Stimulated activated CD8-positive, alpha-beta memory T cell treated with anti-CD3 and anti-CD28 coated beads, Interleukin-4, amount 100 ng/mL, for 24 hours (primary cell): ENCODE measurements at regions not wholly inside any gene's neighbourhood (a gene's known extent, or its start where the extent isn't known, plus 50 kb on each side); places are given as distances from the start of the nearest gene placed in this dataset.

ENCODE experiments used
- DNase-seq: peaks from one replicate; pipeline ENCODE4 v3.0.0-alpha.2; 2020; ENCODE audit warnings: low read depth

DNA sequence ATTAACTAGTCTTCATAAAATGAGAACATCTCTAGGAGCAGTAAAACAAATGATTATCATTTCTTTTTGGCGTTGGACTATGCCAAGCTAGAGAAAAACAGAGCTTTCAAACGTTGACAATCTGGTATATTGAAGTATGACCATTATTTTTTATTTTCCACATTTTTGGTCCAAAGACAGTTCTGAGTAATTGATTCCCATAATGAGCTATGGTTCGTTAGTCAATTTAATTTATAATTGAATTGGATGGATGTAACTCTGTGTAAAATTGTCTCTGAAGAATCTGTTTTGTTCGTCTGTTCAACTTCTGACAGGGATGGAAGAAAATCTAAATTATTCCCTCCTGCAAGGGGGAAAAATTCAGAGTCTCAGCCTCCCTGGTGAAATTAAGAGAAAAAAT, 234.5 kb downstream of the LMO4 start:
- DNase-seq, result no peak

- no peak for DNase-seq
Measured at GRCh38 chr1:87565861-87566260, 237.2 kb downstream of the LMO4 start.

- DNase-seq, result no peak
Measured at GRCh38 chr1:87568005-87568404, 239.3 kb downstream of the LMO4 start.

DNA sequence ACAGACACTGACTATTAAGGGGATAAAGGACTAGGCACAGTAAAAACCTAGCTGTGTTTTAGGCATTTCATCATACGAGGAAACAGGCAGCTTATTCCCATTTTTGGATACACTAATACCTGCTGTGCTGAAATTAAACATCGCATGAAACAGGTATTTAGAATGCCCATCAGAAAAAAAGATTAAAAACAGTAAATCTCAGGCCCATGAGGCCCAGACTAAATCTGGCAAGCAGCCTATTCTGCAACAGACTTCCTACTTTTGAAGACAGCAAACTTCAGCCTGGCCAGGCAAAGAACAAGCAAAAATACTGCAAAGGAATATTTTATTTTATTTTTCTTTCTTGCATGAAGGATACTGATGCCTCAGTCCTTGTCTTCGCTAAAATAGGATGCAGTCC, 240.2 kb downstream of the LMO4 start:
- no peak for DNase-seq

DNA sequence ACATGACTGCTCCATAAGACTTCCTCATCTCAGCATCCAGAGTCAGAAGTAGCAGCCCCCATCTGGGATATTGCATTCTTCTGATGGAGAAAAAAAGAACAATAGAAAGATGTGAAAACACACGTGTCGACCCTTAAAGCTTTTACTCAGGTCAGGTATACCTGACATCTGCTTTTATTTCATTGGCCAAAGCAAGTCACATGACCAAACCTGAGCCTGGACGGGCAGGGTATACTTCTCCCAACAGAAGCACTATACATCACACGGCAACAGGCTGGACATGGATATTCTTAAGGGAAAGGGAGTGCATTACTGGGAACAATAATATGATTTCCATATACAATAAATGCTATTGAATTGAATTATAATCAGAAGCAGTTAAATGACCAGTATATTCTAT, 243.3 kb downstream of the LMO4 start:
- no peak for DNase-seq

DNA sequence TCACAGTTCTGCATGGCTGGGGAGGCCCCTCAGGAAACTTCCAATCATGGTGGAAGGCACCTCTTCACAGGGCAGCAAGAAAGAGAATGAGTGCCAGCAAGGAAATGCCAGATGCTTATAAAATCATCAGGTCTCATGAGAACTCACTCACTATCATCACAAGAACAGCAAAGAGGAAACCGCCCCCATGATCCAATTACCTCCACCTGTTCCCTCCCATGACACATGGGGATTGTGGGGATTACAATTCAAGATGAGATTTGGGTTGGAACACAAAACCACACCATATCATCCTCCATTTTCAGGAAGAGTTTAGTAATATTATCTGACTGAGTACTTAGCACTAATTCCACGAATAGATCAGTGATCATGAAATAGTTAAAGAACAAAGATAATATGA, 244.2 kb downstream of the LMO4 start:
- no peak for DNase-seq

DNA sequence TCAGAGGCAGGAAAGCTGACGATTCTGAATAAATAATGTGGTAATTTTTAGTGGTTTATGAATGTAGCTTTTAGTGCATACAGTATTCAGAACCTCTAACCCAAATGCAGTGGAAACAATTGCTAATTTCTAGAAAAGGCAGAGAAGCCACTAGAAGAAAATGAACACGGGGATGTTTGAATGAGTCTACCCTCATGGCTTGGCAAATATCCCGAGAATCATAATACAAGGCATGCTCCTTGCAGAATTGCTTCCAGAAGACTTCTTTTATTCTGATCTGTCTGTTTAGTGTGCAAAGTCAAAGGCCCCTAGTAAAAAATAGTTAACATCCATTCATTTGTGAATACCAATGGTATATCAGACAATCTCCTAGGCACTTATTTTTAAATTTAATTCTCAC, 246.8 kb downstream of the LMO4 start:
- no peak for DNase-seq

GRCh38 chr1:87578464-87578863, 249.8 kb downstream of the LMO4 start:
- no peak for DNase-seq

DNA sequence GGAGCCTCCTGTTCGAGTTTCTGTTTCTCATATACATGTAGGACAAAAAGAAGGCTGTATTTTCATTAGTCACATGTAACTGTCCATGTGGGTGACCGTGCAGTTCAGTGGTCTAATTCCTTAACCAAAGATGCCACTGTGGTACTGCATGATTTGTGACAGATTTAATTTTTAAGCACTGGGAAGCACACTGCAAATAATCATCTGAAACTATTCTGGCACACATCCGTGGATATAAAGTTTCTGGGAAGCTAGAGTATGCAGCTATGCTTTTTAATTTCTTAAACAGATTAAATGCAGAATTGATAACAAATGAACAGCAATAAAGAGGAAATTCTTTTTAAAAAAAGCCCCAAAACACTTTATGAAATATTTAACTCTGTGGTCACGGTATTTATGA, 254.8 kb downstream of the LMO4 start:
- no peak for DNase-seq

- DNase-seq, result no peak
Measured at GRCh38 chr1:87584586-87584985, 255.9 kb downstream of the LMO4 start.

DNA sequence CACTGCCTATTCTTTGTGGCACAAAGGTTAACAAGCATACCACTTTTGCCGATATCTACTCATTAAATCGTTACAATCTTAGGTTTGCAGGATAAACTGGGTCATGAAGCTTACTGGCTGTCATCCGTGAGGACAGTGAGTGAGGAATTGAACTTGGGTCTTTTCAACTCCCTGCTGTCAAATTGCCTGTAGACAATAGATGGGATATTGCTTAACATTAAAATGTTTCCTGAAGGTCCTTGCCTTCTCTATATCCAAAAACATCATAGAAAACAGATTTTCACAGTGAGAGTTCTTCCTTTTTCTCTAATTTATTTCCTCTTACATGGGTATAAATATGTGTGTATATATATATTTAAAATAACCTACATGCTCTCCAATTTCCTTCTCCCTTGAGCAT, 257.8 kb downstream of the LMO4 start:
- DNase-seq, result no peak

DNA sequence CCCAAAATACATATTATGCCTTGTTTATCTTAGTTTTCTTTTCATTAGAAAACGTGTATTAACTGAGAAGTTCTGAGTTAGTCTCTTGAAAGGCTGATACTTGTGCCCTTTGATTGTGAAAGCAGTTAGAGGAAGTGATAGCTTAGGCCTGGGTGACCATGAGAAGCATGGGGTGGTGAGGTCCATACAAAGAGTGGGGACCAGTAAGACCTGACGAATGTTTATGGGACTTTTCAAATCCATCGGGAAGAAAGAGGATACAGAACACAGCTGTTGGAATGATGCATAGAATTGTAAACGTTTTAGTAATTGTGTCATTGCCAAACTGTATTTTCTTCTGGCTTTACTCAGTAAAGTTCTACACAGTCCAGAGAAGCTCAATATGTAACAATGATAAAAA, 259.8 kb downstream of the LMO4 start:
- no peak for DNase-seq

- DNase-seq, result no peak
Measured at GRCh38 chr1:87591492-87591891, 262.8 kb downstream of the LMO4 start.

- DNase-seq, result no peak
Measured at GRCh38 chr1:87592156-87592555, 263.5 kb downstream of the LMO4 start.

- no peak for DNase-seq
Measured at GRCh38 chr1:87594736-87595383, 266.2 kb downstream of the LMO4 start.

- DNase-seq, result no peak
Measured at GRCh38 chr1:87595384-87595781, 266.7 kb downstream of the LMO4 start.

- no peak for DNase-seq
Measured at GRCh38 chr1:87598429-87598828, 269.7 kb downstream of the LMO4 start.

DNA sequence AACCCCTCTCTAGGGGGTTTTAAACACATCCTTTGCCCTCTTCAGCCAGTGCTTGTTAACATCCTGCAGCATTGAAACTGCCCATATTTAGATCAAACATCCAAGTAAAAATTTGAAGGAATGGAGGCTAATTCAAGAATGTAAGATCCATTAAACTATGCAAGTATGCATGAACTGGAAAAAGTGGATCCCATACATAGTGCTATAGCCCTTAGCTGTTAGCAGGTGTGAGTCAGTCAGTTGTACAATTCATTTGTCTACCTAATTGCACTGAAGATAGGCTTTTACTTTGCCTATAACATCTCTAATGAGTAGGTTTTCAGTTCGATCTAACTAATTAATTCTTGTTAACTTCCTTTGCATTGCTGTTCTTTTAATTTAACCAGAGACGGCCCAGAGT, 270.9 kb downstream of the LMO4 start:
- no peak for DNase-seq

- DNase-seq, result no peak
Measured at GRCh38 chr1:87600055-87600850, 271.6 kb downstream of the LMO4 start.

- no peak for DNase-seq
Measured at GRCh38 chr1:87600854-87601253, 272.2 kb downstream of the LMO4 start.

DNA sequence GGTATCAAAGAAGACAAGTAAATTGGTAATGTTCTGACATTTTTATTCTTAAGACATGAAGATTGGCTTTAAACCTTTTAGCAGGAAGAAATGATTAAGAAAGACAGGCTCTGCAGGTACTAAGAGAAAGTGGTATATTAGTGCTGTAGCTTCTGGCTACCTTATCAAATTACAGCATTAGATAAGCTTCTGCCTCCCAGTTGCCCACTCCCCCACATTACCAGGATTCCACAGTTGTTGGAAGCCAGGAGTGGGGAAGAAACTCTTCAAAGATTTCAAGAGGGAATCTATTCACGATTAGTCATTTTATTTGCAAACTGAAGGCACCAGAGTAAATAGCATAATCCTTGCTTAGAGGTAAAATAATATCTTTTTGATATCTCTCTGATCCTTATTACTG, 274.9 kb downstream of the LMO4 start:
- DNase-seq, result no peak

DNA sequence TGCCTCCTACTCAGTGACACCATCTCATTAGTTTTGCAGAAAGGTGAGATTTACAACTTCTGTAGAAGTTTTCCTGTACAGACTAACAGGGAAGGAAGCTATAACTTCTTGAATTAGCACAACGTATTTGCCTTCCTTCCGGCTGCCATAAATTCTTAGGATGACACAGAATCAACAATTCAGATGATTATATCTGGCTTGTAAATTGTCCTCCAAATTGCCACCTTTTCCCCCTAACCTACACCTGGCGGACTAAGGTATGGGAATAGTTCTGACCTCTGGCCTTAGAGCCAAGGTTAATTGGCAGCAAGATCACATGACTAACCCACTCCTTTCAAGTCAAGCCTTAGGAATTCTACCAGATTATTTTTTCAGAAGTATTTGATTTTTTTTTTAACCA, 284.3 kb downstream of the LMO4 start:
- DNase-seq, result no peak

DNA sequence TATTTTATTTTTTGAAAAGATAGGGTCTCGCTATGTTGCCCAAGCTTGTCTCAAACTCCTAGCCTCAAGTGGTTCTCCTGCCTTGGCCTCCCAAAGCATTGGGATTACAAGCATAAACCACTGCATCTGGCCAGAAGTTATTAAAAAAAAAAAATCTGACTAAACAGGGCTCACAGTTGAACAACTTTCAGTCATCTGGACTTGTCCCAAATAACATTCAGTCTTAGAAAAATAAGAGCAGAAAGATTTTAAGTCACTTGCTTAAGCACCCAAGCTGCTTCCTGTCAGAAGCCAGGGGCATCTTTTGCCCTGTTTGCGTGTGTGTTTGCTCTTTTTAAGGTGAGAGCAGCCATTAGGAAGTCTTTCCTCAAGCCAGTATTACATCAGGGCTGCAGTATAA, 286.8 kb downstream of the LMO4 start:
- no peak for DNase-seq

DNA sequence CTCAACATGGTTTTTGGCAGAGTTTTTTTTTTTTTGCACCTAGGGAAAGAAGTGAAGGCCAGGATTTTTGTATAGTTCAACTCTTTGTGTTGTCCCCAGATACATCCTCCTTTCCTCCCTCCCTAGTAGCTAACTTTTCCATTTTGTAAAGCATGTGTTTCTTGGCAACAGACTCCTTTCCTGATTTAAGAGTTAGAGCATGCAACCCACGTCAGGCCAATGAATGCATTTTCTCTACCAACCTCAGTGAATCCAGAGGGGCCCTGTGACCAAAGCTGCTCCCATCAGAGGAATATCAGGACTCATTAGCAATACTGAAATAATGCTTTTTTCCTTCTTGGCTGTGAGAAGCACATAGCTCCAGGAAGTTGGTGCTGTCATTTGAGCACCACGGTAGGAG, 287.2 kb downstream of the LMO4 start:
- no peak for DNase-seq
